HCT116 (cell line): ENCODE measurements at regions not wholly inside any gene's neighbourhood (a gene's known extent, or its start where the extent isn't known, plus 50 kb on each side); places are given as distances from the start of the nearest gene placed in this dataset.

Experiments
- ATAC-seq: fragments of 200-7000 bp; cut with Tn5 transposase; 2 replicates; pipeline ENCODE4 v1.9.1; 2020; ENCODE audit warnings: mild to moderate bottlenecking, moderate library complexity
- BruUV-seq: library from RNA; stranded (reverse); fragments of 400-500 nt; replicated peaks from 2 replicates; lab custom pipeline; 2021; lab: Mats Ljungman, UMichigan
- CTCF ChIA-PET: fragments of 300-600 bp; sonication (Branson Sonifier 250); formaldehyde crosslinking; loops from one replicate; lab custom pipeline; 2021; ENCODE audit warnings: antibody characterized with exemption; lab: Charles Lee
- POLR2A ChIA-PET: fragments of 300-600, 350-600 bp; sonication (Branson Sonifier 250); formaldehyde crosslinking; loops from one replicate; lab custom pipeline; 2021; ENCODE audit warnings: antibody characterized with exemption; lab: Charles Lee
- RAD21 ChIA-PET, 2 experiments: fragments of 300-600 bp; sonication (Branson Sonifier 250); formaldehyde crosslinking; loops; one replicate each; lab custom pipeline; 2023; ENCODE audit warnings: low total read pairs in 2 of 2; ENCODE audit not compliant: uncharacterized antibody in 2 of 2, unreplicated experiment in 2 of 2, low non-redundant PET in 1 of 2; lab: Charles Lee
- DNase-seq: peaks from one replicate; pipeline ENCODE4 v3.0.0-alpha.2; 2010; ENCODE audit warnings: low read depth, low spot score
- H2AFZ ChIP-seq: fragments of 200-600 bp; shearing (Covaris generic), sonication (generic); 2 replicates; pipeline ENCODE4 v1.6.1; 2017; ENCODE audit warnings: low read depth, mixed run types, mixed read lengths, antibody characterized with exemption, low read length; ENCODE audit not compliant: poor library complexity, severe bottlenecking
- H3K27ac ChIP-seq: 2 replicates; pipeline ENCODE4 v1.5.1; 2012; ENCODE audit warnings: low read depth, low read length
- H3K27me3 ChIP-seq: fragments of 200-600 bp; sonication (generic); 2 replicates; pipeline ENCODE4 v1.6.1; 2016; ENCODE audit warnings: mixed run types, low read length, mixed read lengths; ENCODE audit not compliant: insufficient read depth
- H3K36me3 ChIP-seq, 2 experiments: fragments of 200-500 bp in 1 of 2; fragments of 200-600 bp in 1 of 2; sonication (Bioruptor generic) in 1 of 2; sonication (generic) in 1 of 2; 2 replicates each; pipeline versions ENCODE4 v1.5.1 to v1.6.1; 2014 to 2016; ENCODE audit warnings: low read length in 2 of 2, inconsistent platforms in 1 of 2, mixed read lengths in 1 of 2, mixed run types in 1 of 2; ENCODE audit not compliant: insufficient read depth in 2 of 2, control insufficient read depth in 1 of 2
- H3K4me1 ChIP-seq, 2 experiments: fragments of 200-600 bp in 1 of 2; sonication (generic) in 1 of 2; 2 replicates each; pipeline versions ENCODE4 v1.5.1 to v1.6.1; 2012 to 2017; ENCODE audit warnings: low read length in 2 of 2, inconsistent platforms in 1 of 2, mild to moderate bottlenecking in 1 of 2, mixed read lengths in 1 of 2, mixed run types in 1 of 2, moderate library complexity in 1 of 2; ENCODE audit not compliant: insufficient read depth in 2 of 2, control insufficient read depth in 1 of 2
- H3K4me2 ChIP-seq: fragments of 200-600 bp; sonication (generic); 2 replicates; pipeline ENCODE4 v1.6.1; 2017; ENCODE audit warnings: mixed run types, low read length, mixed read lengths
- H3K4me3 ChIP-seq, 2 experiments: fragments of 200-600 bp in 1 of 2; sonication (generic) in 1 of 2; replicated peaks in 1 of 2; 2 replicates each; pipeline ENCODE4 v1.5.1; 2011 to 2016; ENCODE audit warnings: low read length in 2 of 2, control low read depth in 1 of 2, low read depth in 1 of 2, mild to moderate bottlenecking in 1 of 2, mixed read lengths in 1 of 2, mixed run types in 1 of 2
- H3K79me2 ChIP-seq: fragments of 200-600 bp; sonication (generic); 2 replicates; pipeline ENCODE4 v1.6.1; 2017; ENCODE audit warnings: mild to moderate bottlenecking, mixed run types, low read length, moderate library complexity, mixed read lengths; ENCODE audit not compliant: insufficient read depth
- H3K9ac ChIP-seq: fragments of 200-600 bp; sonication (generic); 2 replicates; pipeline ENCODE4 v1.6.1; 2016; ENCODE audit warnings: low read length, mixed read lengths
- H3K9me2 ChIP-seq: fragments of 200-600 bp; sonication (generic), shearing (Covaris generic); 2 replicates; pipeline ENCODE4 v1.6.1; 2017; ENCODE audit warnings: mixed run types, mild to moderate bottlenecking, moderate library complexity; ENCODE audit not compliant: insufficient read depth
- H3K9me3 ChIP-seq, 2 experiments: fragments of 200-500 bp in 1 of 2; fragments of 200-600 bp in 1 of 2; sonication (Bioruptor generic) in 1 of 2; sonication (generic) in 1 of 2; 2 replicates each; pipeline ENCODE4 v1.6.1; 2014 to 2017; ENCODE audit warnings: low read length in 2 of 2, mixed read lengths in 2 of 2, inconsistent platforms in 1 of 2, low read depth in 1 of 2, mild to moderate bottlenecking in 1 of 2, mixed run types in 1 of 2, moderate library complexity in 1 of 2; ENCODE audit not compliant: control insufficient read depth in 1 of 2, insufficient read depth in 1 of 2
- H4K20me1 ChIP-seq: fragments of 200-600 bp; sonication (generic), shearing (Covaris generic); 2 replicates; pipeline ENCODE4 v1.6.1; 2017; ENCODE audit warnings: mixed run types, mild to moderate bottlenecking, moderate library complexity; ENCODE audit not compliant: insufficient read depth
- CEBPB ChIP-seq: IDR thresholded peaks from 2 replicates; pipeline ENCODE4 v1.6.1; 2012; ENCODE audit warnings: low read depth
- EGR1 ChIP-seq: IDR thresholded peaks from 2 replicates; pipeline ENCODE4 v1.6.1; 2012; ENCODE audit warnings: low read depth
- EZH2 ChIP-seq: fragments of 200-600 bp; sonication (generic); IDR thresholded peaks from 2 replicates; pipeline ENCODE4 v1.6.1; 2017; ENCODE audit warnings: antibody characterized with exemption, mixed run types
- JUND ChIP-seq: IDR thresholded peaks from 2 replicates; pipeline ENCODE4 v1.6.1; 2012
- POLR2A ChIP-seq: IDR thresholded peaks from 2 replicates; pipeline ENCODE4 v1.7.0; 2011; ENCODE audit warnings: borderline replicate concordance; ENCODE audit not compliant: insufficient read depth, insufficient read length; ENCODE audit errors: extremely low read depth
- POLR2AphosphoS5 ChIP-seq: IDR thresholded peaks from 2 replicates; pipeline ENCODE4 v1.6.1; 2011; ENCODE audit warnings: mild to moderate bottlenecking, low read depth, low read length, moderate library complexity
- TCF7L2 ChIP-seq: IDR thresholded peaks from 2 replicates; pipeline ENCODE4 v1.7.0; 2011; ENCODE audit warnings: borderline replicate concordance, inconsistent platforms; ENCODE audit not compliant: insufficient read depth, insufficient read length; ENCODE audit errors: extremely low read depth
- ZFX ChIP-seq: fragments of 450-650 bp; IDR thresholded peaks from 2 replicates; pipeline ENCODE4 v1.6.1; 2017
- ZNF274 ChIP-seq: fragments of 200-500 bp; sonication (Bioruptor generic); IDR thresholded peaks from 2 replicates; pipeline ENCODE4 v1.6.1; 2014; ENCODE audit warnings: mild to moderate bottlenecking, low read depth, low read length, inconsistent platforms
- intact Hi-C: fragments of 100-400 bp; cut with micrococcal nuclease; formaldehyde crosslinking; loops from 2 replicates; pipeline ENCODE4 v1.10.0; 2022
- TF ChIP-seq, protein P1 (sequence below): IDR thresholded peaks from 2 replicates; pipeline ENCODE4 v1.6.1; 2012
- TF ChIP-seq, protein P2 (sequence below): IDR thresholded peaks from 2 replicates; pipeline ENCODE4 v1.6.1; 2011; ENCODE audit warnings: mild to moderate bottlenecking, low read length, moderate library complexity; ENCODE audit not compliant: insufficient replicate concordance; ENCODE audit errors: extremely low read depth

DNA sequence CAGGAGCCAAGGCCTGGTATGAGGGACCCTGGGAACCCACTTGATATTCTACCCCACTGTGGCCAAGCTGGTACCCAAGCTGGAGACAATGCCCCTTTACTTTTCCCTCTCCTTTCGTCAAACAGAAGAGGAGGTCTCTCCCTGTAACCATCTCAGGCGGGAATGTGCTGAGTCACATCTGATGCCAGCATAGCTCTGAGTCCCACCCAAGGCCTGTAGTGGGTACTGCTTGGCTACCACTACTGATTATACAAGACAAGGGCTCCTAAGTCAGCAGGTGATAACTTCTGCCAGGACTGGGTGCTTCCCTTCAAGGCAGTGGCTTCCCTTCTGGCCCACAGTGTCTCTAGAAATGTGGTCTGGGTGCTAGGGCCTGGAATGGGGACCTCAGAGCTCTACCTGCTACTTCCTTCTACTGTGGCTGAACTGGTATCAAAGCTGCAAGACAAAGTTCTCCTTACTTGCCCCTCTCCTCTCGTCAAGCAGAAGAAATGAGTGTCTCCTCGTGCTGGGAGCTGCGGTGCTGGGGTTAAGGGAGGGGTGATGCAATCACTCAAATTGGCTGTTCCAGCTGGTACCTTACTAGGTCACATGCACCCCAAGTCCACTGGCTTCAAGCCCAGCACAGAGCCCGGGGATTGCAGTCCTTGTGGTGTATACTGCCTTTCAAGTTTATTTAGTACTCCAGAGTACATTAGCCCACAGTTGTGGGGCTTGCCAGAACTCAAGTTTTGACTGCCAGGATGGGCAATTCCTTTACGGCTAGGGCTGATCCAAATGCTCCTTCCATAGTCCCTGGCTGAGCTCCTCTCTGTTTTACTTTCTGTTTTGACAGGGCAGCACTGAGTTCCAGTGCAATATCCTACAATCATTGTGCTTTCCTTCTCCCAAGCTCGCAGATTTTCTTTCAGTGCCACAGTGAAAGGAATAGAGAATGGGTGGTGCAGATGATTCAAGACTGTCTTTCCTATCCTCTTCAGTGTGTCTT, 419.7 kb upstream of the CNTN5 start (continued):
- TF ChIP-seq, protein P1, sequence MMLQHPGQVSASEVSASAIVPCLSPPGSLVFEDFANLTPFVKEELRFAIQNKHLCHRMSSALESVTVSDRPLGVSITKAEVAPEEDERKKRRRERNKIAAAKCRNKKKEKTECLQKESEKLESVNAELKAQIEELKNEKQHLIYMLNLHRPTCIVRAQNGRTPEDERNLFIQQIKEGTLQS = no peak
- no peak for TF ChIP-seq JUND
- TF ChIP-seq POLR2AphosphoS5 = no peak
- no peak for TF ChIP-seq ZFX
- no peak for TF ChIP-seq TCF7L2
- TF ChIP-seq EZH2 = no peak
- TF ChIP-seq ZNF274 = no peak
- TF ChIP-seq, protein P2, sequence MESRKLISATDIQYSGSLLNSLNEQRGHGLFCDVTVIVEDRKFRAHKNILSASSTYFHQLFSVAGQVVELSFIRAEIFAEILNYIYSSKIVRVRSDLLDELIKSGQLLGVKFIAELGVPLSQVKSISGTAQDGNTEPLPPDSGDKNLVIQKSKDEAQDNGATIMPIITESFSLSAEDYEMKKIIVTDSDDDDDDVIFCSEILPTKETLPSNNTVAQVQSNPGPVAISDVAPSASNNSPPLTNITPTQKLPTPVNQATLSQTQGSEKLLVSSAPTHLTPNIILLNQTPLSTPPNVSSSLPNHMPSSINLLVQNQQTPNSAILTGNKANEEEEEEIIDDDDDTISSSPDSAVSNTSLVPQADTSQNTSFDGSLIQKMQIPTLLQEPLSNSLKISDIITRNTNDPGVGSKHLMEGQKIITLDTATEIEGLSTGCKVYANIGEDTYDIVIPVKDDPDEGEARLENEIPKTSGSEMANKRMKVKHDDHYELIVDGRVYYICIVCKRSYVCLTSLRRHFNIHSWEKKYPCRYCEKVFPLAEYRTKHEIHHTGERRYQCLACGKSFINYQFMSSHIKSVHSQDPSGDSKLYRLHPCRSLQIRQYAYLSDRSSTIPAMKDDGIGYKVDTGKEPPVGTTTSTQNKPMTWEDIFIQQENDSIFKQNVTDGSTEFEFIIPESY = no peak
- TF ChIP-seq POLR2A = no peak
- TF ChIP-seq, all 23 proteins: peak for 0

DNA sequence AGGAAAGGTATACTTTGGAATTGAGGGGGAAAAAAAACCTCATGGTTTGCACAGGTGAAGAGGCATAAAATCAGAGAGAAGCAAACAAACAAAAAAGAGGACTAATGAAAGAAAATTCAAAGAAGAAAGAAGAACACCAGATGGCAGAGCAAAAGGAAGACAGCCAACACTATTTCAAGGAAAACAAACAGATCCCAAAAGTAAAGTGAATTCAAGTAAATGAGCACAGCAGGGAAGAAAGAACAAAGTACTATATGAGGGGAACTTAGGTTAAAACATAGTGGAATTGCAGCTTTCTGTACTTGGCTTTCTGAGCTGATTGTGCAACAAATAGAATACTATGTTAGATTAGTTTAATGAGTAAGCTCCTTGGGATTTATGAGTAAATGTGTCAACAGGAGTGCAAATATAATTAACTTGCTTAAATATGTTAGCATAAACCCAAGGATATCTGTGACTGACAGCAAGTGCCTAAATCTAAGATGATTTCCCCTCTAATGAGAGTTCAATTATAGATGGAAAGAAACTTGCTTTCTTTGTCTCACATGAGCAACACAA, 404.6 kb upstream of the CNTN5 start:
- CTCF ChIA-PET = no interaction called here
- Histone ChIP-seq H3K4me1 (no peaks in the 10 kb centered on the region), H2AFZ (no peak overlapping the region), H3K36me3 (no peaks in the 10 kb centered on the region), H3K9ac (no peak overlapping the region), H3K9me3 (peaks cover 4 to 12% of the 10 kb centered on the region in 2 experiments; a peak in 2 of 4 replicates), H3K4me3 (no peak overlapping the region), H3K9me2 (no peaks in the 10 kb centered on the region), H3K27me3 (no peaks in the 10 kb centered on the region)
- DNase-seq (no peak), ATAC-seq (no peak)
- RAD21 ChIA-PET = no interaction called here
- intact Hi-C loops = no loop called here
- no TSS peak for BruUV-seq
- TF ChIP-seq EGR1 (no peak), CEBPB (no peak)
- TF ChIP-seq, protein P2 = no peak
- TF ChIP-seq, all 23 proteins: peak for 0
- no peaks in the 10 kb centered on the region for H4K20me1 ChIP-seq
- H3K79me2 ChIP-seq = no peaks in the 10 kb centered on the region
- POLR2A ChIA-PET = no interaction called here
- no peak overlapping the region for H3K27ac ChIP-seq
- no peak overlapping the region for H3K4me2 ChIP-seq
